Adrenal gland (tissue), 5 donors: ENCODE measurements at regions not wholly inside any gene's neighbourhood (a gene's known extent, or its start where the extent isn't known, plus 50 kb on each side); places are given as distances from the start of the nearest gene placed in this dataset.
"Not testable (repeated sequence)": the region's sequence is repeated elsewhere in the genome, so short reads cannot be mapped to it uniquely, and the experiment has no call there.

Experiments used
- CTCF ChIP-seq, 6 experiments: fragments of 450-650 bp in 4 of 6; fragments of 200-600 bp in 2 of 6; sonication (generic) in 1 of 6; IDR thresholded peaks; 1 replicate in 5 of 6; 2 replicates in 1 of 6; pipeline versions ENCODE4 v1.5.1 to v1.8.0; 2016 to 2021; ENCODE audit warnings: antibody characterized with exemption in 6 of 6, mild to moderate bottlenecking in 2 of 6, moderate library complexity in 1 of 6
- POLR2A ChIP-seq, 2 donors: fragments of 450-650 bp; IDR thresholded peaks; one replicate each; pipeline ENCODE4 v1.6.1; 2017; ENCODE audit warnings: antibody characterized with exemption in 2 of 2, mild to moderate bottlenecking in 2 of 2, moderate library complexity in 1 of 2
- donor health status: DM: no; HTN: no; CAD: no.

GRCh38 chr10:80728354-80728753 is 190.7 kb downstream of the SH2D4B start:
- TF ChIP-seq CTCF, POLR2A (IDR thresholded peaks at IDR 0.05): not testable (repeated sequence)
